Lower leg skin (tissue), 4 donors: ENCODE measurements at regions not wholly inside any gene's neighbourhood (a gene's known extent, or its start where the extent isn't known, plus 50 kb on each side); places are given as distances from the start of the nearest gene placed in this dataset.

ENCODE experiments used
- DNase-seq, 2 donors: peaks; one replicate each; pipeline ENCODE4 v3.0.0-alpha.2; 2019; ENCODE audit warnings: low spot score in 2 of 2
- H3K4me3 ChIP-seq: fragments of 200-600 bp; sonication (generic); 2 replicates; pipeline ENCODE4 v1.5.1; 2017; ENCODE audit warnings: mild to moderate bottlenecking, low read depth; ENCODE audit not compliant: poor library complexity, severe bottlenecking
- POLR2A ChIP-seq, 2 donors: fragments of 450-650 bp; IDR thresholded peaks; one replicate each; pipeline ENCODE4 v1.6.1; 2016 to 2017; ENCODE audit warnings: antibody characterized with exemption in 2 of 2, mild to moderate bottlenecking in 1 of 2, moderate library complexity in 1 of 2
- WGBS, 2 donors: methylation state at CpG; one replicate each; pipeline ENCODE4 v1.1.5; 2018; 5-methylcytosine and 5-hydroxymethylcytosine counted together
- intact Hi-C: fragments of 100-400 bp; cut with DNase I; formaldehyde crosslinking; loops from one replicate; pipeline ENCODE4 v1.15.0; 2023; ENCODE audit warnings: low total_unique reads
- TF ChIP-seq, protein P1 (sequence below), 3 donors: fragments of 450-650 bp; IDR thresholded peaks; one replicate each; pipeline ENCODE4 v1.5.1; 2016; ENCODE audit warnings: antibody characterized with exemption in 3 of 3, mild to moderate bottlenecking in 3 of 3, moderate library complexity in 2 of 3

DNA sequence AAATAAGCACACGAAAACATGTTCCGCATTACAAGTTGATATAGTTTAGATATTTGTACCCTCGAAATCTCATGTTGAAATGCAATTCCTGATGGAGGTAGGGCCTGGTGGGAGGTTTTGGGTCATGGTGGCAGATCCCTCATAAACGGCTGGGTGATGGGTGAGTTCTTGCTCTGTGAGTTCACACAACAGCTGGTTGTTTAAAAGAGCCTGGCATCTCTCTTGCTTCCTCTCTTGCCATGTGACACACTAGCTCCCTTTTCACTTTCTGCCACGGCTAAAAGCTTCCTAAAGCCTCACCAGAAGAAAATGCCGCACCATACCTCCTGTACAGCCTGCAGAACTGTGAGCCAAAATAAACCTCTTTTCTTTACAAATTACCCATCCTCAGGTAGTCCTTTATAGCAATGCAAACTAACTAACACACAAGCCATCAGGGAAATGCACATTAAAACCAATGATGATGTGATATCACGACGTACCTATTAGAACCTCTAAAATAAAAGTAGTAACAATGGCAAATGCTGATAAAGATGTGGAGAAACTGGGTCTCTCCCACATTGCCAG, 188.5 kb downstream of the ANAPC1 start:
- no peak for TF ChIP-seq POLR2A (IDR thresholded peaks at IDR 0.05)
- TF ChIP-seq, protein P1, sequence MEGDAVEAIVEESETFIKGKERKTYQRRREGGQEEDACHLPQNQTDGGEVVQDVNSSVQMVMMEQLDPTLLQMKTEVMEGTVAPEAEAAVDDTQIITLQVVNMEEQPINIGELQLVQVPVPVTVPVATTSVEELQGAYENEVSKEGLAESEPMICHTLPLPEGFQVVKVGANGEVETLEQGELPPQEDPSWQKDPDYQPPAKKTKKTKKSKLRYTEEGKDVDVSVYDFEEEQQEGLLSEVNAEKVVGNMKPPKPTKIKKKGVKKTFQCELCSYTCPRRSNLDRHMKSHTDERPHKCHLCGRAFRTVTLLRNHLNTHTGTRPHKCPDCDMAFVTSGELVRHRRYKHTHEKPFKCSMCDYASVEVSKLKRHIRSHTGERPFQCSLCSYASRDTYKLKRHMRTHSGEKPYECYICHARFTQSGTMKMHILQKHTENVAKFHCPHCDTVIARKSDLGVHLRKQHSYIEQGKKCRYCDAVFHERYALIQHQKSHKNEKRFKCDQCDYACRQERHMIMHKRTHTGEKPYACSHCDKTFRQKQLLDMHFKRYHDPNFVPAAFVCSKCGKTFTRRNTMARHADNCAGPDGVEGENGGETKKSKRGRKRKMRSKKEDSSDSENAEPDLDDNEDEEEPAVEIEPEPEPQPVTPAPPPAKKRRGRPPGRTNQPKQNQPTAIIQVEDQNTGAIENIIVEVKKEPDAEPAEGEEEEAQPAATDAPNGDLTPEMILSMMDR (IDR thresholded peaks at IDR 0.05) = no peak
- no peak for DNase-seq
- intact Hi-C loops = no loop called here
- WGBS, 2 donors = 90 to 91% methylated on average over 8 of the region's 8 CpGs
- H3K4me3 ChIP-seq = no peak overlapping the region

DNA sequence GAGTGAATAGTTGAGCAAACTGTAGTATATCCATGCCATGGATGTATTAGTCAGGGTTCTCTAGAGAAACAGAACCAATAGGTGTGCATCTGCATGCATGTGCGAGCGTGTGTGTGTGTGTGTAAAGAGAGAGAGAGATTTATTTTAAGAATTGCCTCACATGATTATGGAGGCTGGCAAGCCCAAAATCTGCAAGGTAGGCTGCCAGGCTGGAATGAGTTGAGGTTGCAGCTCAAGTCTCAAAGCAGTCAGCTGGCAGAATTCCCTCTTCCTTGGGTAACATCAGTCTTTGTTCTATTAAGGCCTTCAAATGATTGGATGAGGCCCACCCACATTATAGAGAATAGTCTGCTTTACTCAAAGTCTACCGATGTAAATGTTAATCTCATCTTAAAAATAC, 187.8 kb downstream of the ANAPC1 start:
- H3K4me3 ChIP-seq = no peak overlapping the region
- intact Hi-C loops = no loop called here
- TF ChIP-seq POLR2A (IDR thresholded peaks at IDR 0.05) = no peak
- TF ChIP-seq, protein P1 (IDR thresholded peaks at IDR 0.05) = no peak
- no peak for DNase-seq
- 62 to 88% methylated on average over 3 of the region's 3 CpGs for WGBS, 2 donors

DNA sequence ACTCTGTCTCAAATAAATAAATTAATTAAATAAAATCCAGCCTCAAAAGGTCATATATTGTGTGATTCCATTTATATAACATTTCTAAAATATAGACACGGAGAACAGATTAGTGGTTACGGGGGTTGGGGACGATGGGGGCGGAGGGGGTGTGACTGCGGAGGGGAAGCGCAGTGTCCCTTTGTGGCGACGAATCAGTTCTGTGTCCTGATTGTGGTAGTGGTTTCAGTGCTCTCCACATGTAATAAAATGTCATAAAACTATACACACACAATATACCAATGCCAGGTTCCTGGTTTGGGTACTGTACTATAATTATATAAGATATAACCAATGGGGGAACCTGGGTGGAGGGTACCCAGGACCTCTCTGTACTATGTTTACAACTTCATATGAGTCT, 186.4 kb downstream of the ANAPC1 start:
- DNase-seq = no peak
- no peak overlapping the region for H3K4me3 ChIP-seq
- WGBS, 2 donors = 85 to 92% methylated on average over 8 of the region's 8 CpGs
- intact Hi-C loops = no loop called here
- TF ChIP-seq POLR2A (IDR thresholded peaks at IDR 0.05) = no peak
- TF ChIP-seq, protein P1 (IDR thresholded peaks at IDR 0.05) = no peak

DNA sequence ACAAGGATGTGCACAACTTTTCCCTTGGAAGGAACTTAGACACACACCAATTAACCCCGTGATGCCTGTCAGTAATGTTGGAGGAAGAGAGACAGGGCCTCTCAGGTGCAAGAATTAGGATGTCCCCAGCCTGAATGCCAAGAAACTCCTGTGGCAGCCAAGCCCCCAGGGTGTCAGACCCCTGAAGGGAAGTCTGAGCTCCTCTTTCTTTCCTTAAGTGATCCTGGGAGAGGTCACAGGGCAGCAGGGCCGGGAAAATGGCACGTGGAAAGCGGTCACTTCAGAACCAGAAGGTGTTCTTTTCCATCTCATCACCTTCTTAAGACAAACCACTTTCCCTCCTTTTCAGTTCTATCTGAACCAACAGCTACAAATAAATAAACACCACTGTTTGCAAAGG, 185.9 kb downstream of the ANAPC1 start:
- WGBS, 2 donors = 96% methylated on average over 4 of the region's 4 CpGs
- intact Hi-C loops = no loop called here
- H3K4me3 ChIP-seq = no peak overlapping the region
- TF ChIP-seq, protein P1 (IDR thresholded peaks at IDR 0.05) = no peak
- no peak for TF ChIP-seq POLR2A (IDR thresholded peaks at IDR 0.05)
- no peak for DNase-seq

DNA sequence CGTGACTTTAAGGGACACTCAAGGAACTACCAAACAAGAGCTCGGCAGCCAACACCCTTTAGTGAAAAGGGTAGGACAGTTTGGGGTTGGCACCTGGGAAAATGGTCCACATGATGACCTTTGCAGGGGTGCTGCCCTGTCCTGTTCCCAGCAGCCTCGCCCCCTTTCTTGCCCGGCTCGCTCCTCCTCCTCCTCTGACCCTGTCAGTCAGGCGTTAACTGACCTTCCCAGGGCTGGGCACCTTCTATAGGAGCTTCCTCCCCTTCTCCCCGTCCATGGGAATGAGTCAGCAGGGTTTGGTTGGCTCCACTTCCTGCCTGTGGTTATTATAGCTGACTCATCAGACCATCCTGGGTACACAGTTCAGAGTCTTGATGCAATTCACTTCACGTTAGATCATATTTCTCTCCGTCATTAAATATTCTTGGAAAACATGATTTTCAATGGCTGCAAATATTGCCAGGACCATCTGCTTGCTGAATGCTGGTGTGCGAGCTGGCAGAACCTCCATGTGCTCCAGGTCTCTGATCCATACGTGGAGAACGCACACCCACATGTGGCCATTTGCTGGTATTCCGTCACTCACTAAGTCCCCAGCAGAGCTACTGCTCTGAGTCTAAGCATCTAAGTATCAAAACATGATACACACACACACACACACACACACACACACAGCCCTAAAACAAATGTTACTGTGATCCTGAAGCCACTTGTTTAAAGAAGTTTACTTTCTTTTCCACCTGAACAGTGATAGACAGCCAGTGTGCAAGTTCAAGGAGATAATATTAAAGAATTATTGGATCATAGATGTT, 185.0 kb downstream of the ANAPC1 start:
- DNase-seq = peak; percentile 85 to 91
- intact Hi-C loops = no loop called here
- TF ChIP-seq, protein P1 (IDR thresholded peaks at IDR 0.05) = no peak
- TF ChIP-seq POLR2A (IDR thresholded peaks at IDR 0.05) = no peak
- no peak overlapping the region for H3K4me3 ChIP-seq
- 10 to 14% methylated on average over 13 of the region's 13 CpGs for WGBS, 2 donors
